Dermis microvascular lymphatic vessel endothelial cell (primary cell): ENCODE measurements at regions not wholly inside any gene's neighbourhood (a gene's known extent, or its start where the extent isn't known, plus 50 kb on each side); places are given as distances from the start of the nearest gene placed in this dataset.
A peak's percentile ranks its signal among the peaks of the same experiment; 100 is the strongest.

ENCODE experiments used
- DNase-seq, 2 donors: peaks; one replicate each; pipeline versions ENCODE4 v3.0.0 to v3.0.0-alpha.2; 2010; ENCODE audit warnings: low read depth in 2 of 2

DNA sequence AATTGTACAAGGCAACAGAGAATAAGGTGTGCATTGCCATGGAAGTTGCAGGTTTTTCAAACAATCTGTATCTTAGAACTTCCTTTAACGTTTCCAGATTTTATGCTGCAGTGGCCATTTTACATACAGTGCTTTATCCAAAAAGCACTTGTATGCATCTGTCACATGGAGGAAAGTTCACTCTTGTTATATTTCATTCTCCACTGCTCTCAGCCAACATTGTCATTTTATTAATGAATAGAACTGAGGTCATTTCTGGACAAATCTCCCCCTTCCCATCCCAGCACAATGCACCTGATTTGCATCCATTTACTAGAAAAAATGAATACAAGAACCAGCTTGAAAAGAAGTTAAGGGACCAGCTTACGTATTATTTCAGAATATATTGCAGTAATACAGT, 342.0 kb downstream of the USP25 start:
- no peak for DNase-seq

DNA sequence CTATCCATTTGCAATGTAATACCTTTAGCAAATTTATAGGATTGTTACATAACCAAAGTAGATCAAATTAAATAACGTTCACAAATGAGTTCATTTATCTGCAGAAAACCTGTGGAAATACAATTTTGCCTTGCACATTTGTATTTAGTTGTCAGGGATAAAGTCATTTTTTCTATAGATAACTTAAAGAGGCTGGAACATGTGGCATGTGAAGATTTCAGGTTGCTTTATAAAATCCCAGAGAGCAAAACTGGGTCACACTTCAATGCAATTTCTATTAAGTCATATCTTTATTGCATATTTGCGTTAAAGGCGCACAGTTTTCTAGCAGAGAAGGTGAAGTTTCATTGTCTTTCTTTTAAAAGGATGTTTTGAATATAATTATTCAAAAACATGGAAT, 342.4 kb downstream of the USP25 start:
- no peak for DNase-seq

- no peak for DNase-seq
These were observed 343.0 kb downstream of the USP25 start for GRCh38 chr21:16072737-16073136.

DNA sequence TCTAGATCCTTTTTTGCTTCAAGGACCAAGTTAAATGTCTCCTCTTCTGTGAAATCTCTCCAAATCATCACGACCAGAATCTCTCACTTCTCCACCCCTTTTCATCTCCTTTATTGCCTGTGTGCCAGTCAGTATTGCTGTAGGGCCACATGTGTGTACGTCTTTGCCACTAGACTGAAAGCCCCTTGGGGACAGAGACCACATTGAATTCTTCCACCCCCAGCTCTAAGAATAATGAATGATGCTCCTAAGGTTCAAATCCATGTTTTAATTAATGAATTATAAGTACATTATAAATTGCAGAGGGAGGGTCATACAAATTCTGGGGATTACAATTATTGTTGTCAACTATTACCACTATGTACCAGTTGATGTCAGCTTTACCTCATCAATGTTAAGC, 343.8 kb downstream of the USP25 start:
- no peak for DNase-seq

- DNase-seq = no peak
These were observed 345.2 kb downstream of the USP25 start for GRCh38 chr21:16074950-16075489.

- DNase-seq = no peak
These were observed 346.0 kb downstream of the USP25 start for GRCh38 chr21:16075649-16076282.

- DNase-seq = no peak
These were observed 346.7 kb downstream of the USP25 start for GRCh38 chr21:16076465-16076864.

DNA sequence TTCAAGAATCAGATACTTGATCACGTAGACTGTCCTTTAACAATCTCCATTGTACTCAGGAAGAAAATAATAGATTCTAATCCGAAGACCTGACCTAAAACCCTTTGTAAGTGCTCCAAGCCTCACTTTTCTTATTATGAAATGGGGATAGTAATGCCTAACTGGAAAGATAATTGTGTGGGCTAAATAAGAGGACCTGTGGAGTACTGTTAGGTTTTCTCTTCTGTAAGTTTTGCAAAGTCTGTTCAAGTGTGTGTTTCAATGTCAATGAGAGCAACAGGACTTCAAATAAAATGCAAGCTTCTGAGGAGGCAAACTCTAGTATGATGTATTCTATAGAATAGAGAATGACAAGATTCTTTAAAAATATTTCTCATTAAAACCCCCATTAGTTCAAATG, 348.6 kb downstream of the USP25 start:
- DNase-seq = no peak

DNA sequence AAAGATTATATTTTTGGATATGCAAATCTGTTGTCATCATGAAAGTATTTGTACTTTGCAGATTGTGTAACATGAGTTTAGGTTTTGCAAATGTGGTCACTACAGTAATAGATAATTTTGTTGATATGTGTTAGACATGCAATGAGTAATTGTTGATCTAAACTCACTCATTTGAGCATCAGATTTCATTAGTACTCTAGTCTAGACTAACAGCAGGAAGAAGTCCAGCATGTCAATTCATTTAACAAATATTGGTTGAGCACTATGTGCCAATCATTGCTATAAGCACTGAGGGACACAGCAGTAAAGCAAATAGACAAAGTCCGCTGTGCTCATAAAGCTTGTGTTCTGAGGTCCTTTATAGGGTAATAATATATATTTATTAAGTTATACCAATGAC, 350.0 kb downstream of the USP25 start:
- no peak for DNase-seq

GRCh38 chr21:16081304-16081703, 351.5 kb downstream of the USP25 start:
- DNase-seq = no peak

DNA sequence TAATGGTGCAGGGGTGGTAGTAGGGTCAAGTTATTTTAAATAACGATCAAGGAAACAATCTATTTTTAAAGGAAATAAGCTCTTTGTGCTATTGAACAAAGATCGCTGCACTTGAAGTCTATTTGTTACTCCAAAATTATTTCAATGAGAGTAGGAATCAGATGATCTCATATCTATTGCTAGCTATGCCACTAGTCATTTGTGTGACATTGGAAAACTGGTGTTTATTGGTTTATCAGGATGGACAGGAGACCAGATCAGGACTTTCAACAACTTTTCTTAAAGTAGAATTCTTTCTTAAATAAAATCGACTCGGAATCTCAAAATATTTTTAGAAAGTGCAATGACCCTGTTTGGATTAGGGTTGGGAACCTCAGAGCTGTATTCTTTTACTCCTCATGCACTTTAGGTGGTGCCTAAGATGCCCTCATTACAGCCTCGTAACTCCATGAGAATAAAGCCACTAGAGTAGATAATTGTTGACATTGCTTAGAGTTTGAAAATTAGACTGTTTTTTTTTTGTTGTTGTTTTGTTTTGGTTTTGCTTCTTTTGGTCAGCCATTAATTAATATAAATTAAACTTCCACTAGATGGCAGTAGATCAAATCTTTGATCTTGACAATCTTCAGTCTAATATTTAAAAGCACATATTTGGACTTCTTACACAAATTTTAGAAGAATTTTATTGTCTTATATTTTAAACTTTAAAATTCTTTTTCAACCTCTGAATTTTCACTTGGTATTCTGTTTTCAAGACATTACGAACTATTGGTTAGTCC, 352.4 kb downstream of the USP25 start:
- DNase-seq = peak; percentile 5 to 39

- no peak for DNase-seq
These were observed 355.1 kb downstream of the USP25 start for GRCh38 chr21:16084776-16085364.

- DNase-seq = no peak
These were observed 355.6 kb downstream of the USP25 start for GRCh38 chr21:16085421-16085820.

DNA sequence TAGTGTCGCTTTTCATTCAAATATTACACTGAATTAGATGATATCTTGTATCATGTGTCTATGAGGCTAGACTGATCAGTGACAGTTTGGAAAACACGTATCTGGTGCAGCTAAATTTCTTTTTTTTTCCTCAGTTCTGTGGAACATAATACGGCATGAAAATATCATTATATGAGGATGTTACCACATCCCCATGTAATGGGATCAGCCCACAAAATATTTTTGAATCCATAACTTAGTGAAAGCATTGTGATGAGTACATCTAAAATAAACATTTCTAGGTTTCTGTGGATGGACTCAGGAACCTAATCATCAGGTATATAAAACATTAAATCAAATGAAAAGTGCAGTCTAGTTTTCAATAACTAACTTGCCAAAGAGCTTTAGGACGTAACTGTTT, 356.3 kb downstream of the USP25 start:
- no peak for DNase-seq

GRCh38 chr21:16086936-16087335, 357.2 kb downstream of the USP25 start:
- no peak for DNase-seq

- no peak for DNase-seq
These were observed 357.7 kb downstream of the USP25 start for GRCh38 chr21:16087523-16087922.

DNA sequence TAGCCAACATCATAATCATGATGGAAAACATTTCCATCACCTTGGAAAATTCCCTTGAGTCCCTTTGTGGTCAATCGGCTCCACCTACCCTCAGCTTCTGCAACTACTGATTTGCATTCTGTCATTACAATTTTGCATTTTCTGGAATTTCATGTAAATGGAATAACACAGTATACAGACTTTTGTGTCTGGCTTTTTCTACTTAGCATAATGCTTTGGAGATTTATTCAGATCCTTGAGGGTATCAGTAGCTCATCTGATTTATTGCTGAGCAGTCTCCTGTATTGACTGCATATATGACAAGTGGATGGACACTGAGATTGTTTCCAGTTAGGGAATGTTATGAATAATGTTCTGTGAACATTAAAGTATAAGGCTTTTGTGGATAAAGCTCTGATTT, 358.3 kb downstream of the USP25 start:
- DNase-seq = no peak

GRCh38 chr21:16095005-16095404, 365.2 kb downstream of the USP25 start:
- no peak for DNase-seq

DNA sequence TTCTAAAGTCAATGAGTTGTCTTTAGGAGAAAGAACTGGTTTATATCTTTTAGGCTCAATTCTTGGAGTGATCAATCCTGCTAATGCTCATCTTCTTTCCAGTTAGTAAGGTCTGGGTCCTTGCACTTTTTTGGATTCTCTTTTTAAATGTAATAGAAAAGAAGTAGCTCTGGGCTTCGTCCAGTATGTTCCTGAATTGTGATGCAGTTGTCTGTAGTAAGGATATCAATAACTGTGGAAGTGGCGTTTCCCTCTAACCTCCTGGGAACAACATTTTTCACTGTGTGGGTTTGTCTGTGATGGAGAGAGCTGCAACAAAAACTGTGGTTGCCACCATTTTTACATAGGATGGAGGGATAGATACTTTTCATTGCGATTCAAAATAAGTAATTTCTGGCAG, 367.2 kb downstream of the USP25 start:
- no peak for DNase-seq

- DNase-seq = peak in 1 of 2 donors; percentile 20
These were observed 372.3 kb downstream of the USP25 start for GRCh38 chr21:16102113-16102512.

GRCh38 chr21:16108561-16109075, 378.8 kb downstream of the USP25 start:
- DNase-seq = no peak

DNA sequence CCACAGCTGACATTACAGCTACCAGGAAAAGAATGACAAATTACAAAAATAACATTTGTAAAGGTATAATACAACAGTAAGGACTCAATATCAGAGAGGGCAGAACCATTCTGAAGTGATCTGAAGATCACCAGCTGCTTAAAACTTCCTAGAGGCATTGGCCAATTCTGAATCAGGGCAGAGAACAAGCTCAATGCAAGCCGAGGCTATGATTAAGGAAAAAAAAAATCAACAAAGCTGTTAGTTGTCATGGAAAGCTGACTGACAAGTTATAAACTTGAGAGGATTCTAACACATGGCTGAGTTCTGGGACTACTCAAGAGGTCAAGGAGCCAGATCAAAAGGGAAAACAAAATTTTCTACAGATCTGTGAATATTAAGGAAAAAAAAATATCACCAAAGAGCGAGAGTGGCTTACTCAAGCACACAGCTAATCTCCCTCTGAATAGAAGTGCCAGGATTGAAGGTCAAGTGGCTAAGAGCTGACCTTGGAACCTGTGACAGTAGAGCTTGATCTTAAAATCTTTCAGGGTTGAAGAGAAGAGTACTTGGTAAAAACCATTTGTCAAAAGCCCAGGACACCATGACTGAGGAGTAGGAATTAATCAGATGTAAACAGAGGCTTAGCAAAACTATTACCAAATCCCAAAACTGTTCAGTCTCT, 383.4 kb downstream of the USP25 start:
- peak in 1 of 2 donors; percentile 21 for DNase-seq
